ENCODE measurements at regions not wholly inside any gene's neighbourhood (a gene's known extent, or its start where the extent isn't known, plus 50 kb on each side); places are given as distances from the start of the nearest gene placed in this dataset.

- no peaks in the 10 kb centered on the region for H3K36me3 ChIP-seq (ENCODE audit: control insufficient read depth, insufficient read depth, low read length)
- TF ChIP-seq CTCF (IDR thresholded peaks at IDR 0.05; ENCODE audit: insufficient read depth, low read depth, low read length): no peak
- no peaks in the 10 kb centered on the region for H3K27me3 ChIP-seq (ENCODE audit: control insufficient read depth, insufficient read depth, low read length)
- DNase-seq (ENCODE audit: low read depth): no peak
- CTCF ChIA-PET: no interaction called here
- H3K4me3 ChIP-seq (ENCODE audit: low read depth, low read length): no peak overlapping the region
- POLR2A ChIA-PET: no interaction called here
Observed at GRCh38 chr1:239197871-239198270, 188.5 kb upstream of the CHRM3 start.

DNA sequence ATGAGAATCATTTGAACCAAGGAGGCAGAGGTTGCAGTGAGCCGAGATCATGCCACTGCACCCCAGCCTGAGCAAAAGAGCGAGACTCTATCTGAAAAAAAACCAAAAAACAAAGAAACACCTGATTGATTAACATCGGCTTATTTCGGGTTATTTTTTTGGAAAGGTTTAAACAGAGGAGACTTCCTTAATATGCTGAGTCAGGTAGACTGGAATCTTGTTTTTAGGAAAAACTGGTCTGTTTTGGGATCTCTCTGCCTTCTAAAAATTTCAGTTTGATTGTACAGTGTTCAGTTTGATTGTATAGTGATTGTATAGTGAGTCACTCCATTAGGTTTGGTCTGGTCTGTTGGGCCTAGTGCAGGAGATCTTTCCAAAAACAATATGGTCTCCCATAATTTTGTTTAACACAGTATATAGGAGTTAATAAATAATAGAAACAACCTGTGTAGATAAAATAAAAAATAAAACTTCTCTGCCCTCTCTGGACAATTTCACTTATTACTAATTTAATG, 196.3 kb upstream of the CHRM3 start:
- no peaks in the 10 kb centered on the region for H3K36me3 ChIP-seq (ENCODE audit: control insufficient read depth, insufficient read depth, low read length)
- no peak for DNase-seq (ENCODE audit: low read depth)
- CTCF ChIA-PET: no interaction called here
- no peaks in the 10 kb centered on the region for H3K27me3 ChIP-seq (ENCODE audit: control insufficient read depth, insufficient read depth, low read length)
- H3K4me3 ChIP-seq (ENCODE audit: low read depth, low read length): no peak overlapping the region
- POLR2A ChIA-PET: no interaction called here
- no peak for TF ChIP-seq CTCF (IDR thresholded peaks at IDR 0.05; ENCODE audit: insufficient read depth, low read depth, low read length)

GRCh38 chr1:239186487-239186886, 199.9 kb upstream of the CHRM3 start:
- ChIA-PET POLR2A (no interaction called here), CTCF (no interaction called here)
- H3K36me3 ChIP-seq (ENCODE audit: control insufficient read depth, insufficient read depth, low read length): no peaks in the 10 kb centered on the region

DNA sequence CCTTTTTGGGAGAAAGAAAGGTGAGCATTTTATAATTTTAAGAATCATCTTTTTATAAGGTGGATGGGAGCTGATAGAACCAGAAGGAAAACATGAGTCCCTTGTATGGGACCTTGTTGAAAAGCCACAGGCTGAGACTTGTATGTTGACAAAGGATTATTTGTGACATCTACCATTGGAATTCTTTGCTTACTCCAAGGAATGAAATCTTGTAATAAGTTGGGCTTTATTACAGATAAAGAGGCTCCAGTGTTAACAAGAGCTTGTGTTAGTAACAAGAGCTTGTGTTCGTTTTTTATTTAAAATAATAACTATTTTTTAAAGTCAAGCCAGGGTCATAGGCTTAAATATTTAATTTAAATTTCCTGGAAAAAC, 201.1 kb upstream of the CHRM3 start:
- ChIA-PET CTCF (no interaction called here), POLR2A (no interaction called here)

More at GRCh38 chr1:239186487-239186886, 199.9 kb upstream of the CHRM3 start:
- Histone ChIP-seq H3K4me3 (ENCODE audit: low read depth, low read length) (no peak overlapping the region), H3K27me3 (ENCODE audit: control insufficient read depth, insufficient read depth, low read length) (no peaks in the 10 kb centered on the region)
- no peak for TF ChIP-seq CTCF (IDR thresholded peaks at IDR 0.05; ENCODE audit: insufficient read depth, low read depth, low read length)
- DNase-seq (ENCODE audit: low read depth): no peak

GRCh38 chr1:239184561-239185244, 201.7 kb upstream of the CHRM3 start:
- no peaks in the 10 kb centered on the region for H3K27me3 ChIP-seq (ENCODE audit: control insufficient read depth, insufficient read depth, low read length)
- no peak for TF ChIP-seq CTCF (IDR thresholded peaks at IDR 0.05; ENCODE audit: insufficient read depth, low read depth, low read length)
- CTCF ChIA-PET: no interaction called here
- POLR2A ChIA-PET: no interaction called here
- DNase-seq (ENCODE audit: low read depth): peak; percentile 8
- H3K4me3 ChIP-seq (ENCODE audit: low read depth, low read length): no peak overlapping the region
- no peaks in the 10 kb centered on the region for H3K36me3 ChIP-seq (ENCODE audit: control insufficient read depth, insufficient read depth, low read length)

More for the DNA sequence above, 201.1 kb upstream of the CHRM3 start:
- Histone ChIP-seq H3K36me3 (ENCODE audit: control insufficient read depth, insufficient read depth, low read length) (no peaks in the 10 kb centered on the region), H3K27me3 (ENCODE audit: control insufficient read depth, insufficient read depth, low read length) (no peaks in the 10 kb centered on the region), H3K4me3 (ENCODE audit: low read depth, low read length) (no peak overlapping the region)
- no peak for TF ChIP-seq CTCF (IDR thresholded peaks at IDR 0.05; ENCODE audit: insufficient read depth, low read depth, low read length)
- DNase-seq (ENCODE audit: low read depth): no peak

Data from BJ (cell line).